Amniotic stem cell (primary cell): ENCODE measurements at regions not wholly inside any gene's neighbourhood (a gene's known extent, or its start where the extent isn't known, plus 50 kb on each side); places are given as distances from the start of the nearest gene placed in this dataset.
"Not testable (repeated sequence)": the region's sequence is repeated elsewhere in the genome, so short reads cannot be mapped to it uniquely, and the experiment has no call there.

Source experiments
- DNase-seq: peaks from one replicate; lab custom pipeline; 2025; lab: John Stamatoyannopoulos, UW

DNA sequence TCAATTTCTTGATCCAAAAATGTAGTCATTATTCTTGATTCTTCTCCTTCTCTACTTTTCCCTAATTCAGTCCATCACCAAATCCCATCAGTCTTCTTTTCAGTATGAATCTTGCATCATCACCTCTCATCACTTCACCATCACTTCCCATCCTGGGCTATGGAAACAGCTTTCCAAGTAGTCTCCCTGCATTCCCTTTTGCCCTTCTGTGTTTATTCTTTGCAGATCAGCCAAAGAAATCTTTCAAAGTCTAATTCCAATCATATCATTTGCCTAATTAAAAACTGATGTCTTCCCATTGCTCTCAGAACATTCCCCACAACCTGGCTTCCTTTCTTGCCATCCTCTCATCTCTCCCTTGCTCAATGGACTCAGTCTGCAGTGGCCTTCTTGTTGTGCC is 201.7 kb upstream of the ADAMTS3 start:
- DNase-seq, result no peak

DNA sequence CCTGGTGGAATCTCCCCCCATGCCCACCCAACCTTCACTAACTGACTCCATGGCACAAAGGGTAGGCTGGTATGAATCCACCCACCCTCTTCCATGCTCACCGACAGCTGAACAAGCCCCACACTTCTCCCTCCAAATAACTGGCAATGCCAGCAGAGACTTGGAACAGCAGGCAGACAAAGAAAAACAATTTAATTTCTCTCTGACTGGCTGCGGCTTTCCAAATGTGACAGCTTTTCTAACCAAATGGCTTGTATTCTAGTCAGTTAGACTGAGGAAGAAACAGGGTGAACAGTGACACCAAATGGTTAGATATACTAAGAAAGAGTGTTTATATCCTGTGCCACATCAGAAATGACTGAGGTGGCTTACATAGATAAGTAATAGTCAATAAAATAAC is 199.3 kb upstream of the ADAMTS3 start:
- no peak for DNase-seq

DNA sequence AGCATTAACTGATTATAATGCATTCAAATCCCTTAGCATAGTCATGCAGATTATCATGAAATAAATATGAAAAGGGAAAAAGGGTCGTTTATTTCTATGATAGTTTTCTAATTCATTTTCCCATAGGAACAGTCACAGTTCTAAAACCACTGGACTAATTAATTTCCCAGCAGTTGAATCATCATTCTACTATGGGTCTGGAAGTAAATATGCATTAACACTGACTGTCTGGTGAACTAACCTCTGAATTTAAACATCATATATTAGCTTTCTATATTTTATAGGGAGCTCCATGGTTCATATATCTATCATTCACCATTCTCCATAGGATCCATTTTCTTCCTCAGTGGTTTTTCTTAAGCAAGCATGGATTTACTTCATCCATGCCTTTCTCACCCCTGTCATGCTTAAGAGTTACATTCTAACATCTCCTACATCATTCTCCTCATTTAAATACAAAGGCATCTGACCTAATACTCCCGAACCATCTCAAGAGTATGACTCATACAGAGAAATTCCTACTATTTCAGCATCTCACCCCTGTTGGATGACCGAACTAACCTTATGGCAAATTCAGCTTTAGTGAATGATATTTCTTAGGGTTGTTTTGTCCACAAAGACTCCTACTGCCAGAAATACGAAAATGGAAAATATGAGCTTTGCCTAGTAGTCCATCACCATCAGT is 198.7 kb upstream of the ADAMTS3 start:
- DNase-seq, result peak; percentile 9

DNA sequence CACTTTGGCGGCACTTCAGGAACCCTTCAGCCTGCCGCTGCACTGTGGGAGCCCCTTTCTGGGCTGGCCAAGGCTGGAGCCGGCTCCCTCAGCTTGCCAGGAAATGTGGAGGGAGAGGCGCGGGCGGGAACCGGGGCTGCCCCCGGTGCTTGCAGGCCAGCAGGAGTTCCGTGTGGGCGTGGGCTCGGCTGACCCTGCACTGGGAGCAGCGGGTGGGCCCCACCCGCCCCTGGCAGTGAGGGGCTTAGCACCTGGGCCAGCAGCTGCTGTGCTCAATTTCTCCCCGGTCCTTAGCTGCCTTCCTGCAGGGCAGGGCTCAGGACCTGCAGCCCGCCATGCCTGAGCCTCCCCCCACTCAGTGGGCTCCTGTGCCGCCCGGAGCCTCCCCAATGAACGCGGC is 196.8 kb upstream of the ADAMTS3 start:
- DNase-seq, result not testable (repeated sequence)

DNA sequence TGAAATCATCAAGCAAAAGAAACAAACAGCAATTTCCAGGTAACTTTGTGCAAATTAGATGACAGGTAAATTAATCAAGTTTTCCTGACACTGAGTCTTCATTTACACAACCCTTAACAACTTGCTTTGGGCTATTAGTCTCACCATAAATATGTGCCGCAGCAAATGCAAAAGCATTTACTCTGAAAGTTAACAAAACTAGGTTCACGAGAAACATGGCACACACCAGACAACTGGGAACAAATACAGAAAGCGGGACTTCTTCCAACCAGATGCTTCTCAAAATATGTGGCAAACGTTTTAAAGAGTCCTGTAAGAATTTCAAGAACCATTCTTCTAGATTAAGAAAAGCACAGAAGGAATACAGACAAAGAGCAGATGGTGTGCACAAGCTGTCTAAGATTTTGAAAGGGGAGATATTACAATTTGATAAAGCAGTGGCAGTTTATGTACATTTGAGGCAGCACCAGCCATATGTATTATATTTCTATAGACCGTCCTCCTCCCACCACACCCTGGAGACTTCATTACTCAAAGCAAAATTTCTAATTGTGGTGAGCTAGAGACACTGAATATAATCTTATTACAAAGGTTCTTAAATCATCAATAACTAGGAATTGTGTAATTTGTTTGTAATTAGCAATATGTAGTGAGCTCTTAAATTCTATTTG is 192.5 kb upstream of the ADAMTS3 start:
- no peak for DNase-seq

DNA sequence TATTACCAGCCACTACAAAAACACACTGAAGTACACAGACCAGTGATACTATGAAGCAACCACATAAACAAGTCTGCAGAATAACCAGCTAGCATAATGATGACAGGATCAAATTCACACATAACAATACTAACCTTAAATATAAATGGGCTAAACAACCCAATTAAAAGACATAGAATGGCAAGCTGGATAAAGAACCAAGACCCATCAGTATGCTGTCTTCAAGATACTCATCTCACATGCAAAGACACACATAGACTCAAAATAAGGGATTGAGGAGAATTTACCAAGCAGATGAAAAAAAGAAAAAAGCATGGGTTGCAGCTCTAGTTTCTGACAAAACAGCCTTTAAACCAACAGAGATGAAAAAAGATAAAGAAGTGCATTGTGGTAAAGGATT is 184.4 kb upstream of the ADAMTS3 start:
- not testable (repeated sequence) for DNase-seq

DNA sequence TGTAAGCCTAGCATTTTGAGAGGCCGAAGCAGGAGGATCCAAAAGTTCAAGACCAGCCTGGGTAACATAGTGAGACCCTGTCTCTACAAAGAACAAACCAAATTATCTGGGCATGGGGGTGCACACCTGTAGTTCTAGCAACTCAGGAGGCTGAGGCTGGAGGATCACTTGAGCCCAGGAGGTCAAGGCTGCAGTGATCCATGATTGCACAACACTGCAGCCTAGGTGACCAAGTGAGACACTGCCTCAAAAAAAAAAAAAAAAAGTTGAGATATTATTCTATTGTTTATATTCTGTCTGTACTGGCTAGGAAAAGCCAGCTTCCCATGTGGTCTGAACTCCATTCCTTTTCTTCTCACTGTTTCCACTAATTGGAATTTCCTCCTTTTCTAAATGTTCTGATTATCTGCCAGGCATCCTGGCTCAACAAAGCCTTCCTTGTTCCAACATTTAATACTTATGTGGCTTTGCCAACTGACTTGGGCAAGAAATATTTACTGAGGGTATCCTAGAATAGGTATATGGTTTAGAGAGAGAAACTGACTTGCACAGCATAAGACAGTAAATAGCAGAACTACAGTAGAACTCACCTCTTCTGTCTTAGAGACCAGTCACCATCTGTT is 175.2 kb upstream of the ADAMTS3 start:
- no peak for DNase-seq

DNA sequence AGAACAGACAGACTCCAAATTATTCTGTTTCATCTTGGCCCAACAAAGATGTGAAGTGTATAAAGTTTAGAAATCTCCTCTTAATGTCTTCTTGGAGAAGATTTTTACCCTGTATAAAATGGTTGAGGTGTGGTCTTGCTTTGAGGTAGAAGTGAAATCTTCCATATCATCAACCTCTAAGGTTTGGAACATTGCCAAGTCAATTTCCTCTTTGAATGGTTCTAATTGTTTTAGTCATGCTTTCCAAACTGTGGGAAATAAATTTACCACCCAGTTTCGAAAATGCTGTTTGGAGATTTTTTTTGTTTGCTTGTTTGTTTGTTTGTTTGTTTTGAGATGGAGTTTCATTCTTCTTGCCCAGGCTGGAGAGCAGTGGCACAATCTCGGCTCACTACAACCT is 174.1 kb upstream of the ADAMTS3 start:
- no peak for DNase-seq

DNA sequence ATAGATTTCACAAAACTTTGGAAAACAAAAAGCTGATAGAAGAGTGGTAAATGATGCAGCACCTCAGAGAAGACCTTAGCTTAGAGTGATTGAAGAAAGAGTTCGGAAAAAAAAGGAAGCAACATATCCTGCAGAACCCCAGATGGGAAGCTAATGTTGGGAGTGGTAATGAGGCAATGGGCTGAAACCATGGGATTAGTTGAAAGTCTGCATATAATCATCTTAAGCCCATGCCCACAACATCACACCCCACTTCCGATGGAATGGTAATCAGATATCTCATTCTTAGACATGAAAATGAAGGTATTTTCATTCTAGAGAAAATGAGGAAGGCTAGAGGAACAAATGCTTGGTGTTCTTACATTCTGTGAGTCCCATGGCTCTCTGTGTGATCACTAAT is 146.3 kb upstream of the ADAMTS3 start:
- DNase-seq, result no peak

DNA sequence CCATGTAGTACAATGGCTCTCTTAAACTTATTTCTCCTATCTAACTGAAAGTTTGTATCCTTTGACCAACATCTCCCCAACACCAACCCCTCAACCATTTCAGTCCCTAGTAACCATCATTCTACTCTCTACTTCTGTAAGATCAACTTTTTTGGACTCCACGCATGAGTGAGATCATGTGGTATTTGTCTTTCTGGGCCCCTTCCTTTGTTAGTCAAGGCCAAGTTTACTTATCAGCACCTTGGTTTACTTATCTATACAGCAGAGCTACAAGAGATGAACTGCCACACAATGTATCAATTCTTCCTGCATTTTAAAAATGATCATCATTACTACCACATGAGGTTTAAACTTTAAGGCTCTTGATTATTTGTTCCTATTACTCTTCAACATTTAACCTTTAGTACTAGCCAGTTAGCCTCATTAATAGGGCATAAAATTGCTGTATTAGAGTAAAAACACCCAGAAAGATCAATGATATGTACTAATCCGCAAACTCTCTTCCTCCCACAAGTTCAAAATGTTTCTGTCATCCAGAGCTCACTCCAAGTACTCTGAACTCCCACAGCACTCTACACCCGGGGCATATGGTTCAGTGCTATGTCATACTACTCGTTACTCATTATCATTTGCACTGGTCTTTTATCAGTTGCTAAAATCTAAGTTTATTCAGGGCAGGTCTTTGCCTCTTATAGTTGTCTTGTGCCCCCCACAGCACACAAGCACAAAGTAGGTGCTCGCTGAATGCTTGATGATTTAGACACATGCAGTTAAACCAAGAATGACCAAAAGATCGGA is 145.7 kb upstream of the ADAMTS3 start:
- DNase-seq, result no peak

DNA sequence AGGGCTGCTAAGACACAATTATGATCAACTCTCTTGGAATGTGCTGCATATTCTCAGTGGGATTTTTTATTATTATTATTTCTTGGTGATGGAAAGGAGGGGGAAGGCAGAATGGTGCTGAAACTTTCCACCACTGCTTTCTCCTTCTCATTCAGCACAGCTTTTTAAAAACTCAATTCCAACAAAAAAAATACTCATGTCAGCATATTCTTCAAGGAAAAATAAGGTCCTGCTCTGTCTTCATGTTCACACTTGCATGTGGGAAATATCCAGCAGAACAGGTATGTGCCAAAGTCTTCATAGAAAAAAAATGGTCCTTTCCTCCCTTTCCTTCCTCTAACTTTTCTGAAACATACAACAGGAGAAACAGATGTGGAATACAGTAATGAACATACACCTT is 144.0 kb upstream of the ADAMTS3 start:
- no peak for DNase-seq

DNA sequence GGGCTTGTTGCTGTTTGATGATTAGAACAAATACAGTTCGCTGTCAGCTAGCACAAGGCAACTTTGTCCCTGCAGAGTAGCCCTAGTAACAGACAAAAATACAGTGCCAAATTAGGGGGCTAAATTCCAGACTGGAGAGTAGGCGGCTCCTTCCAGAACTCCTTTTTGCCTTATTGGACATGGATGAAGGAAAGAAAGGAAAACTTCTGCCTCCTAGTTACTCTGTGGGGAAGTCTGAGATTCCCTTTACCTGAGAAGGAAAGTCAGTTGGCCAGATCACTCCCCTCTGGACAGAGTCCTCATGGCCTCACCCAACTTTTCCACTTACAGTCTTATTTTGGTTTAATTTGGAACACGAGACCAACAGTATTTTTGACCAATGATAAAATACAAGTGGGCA is 140.5 kb upstream of the ADAMTS3 start:
- DNase-seq, result no peak

DNA sequence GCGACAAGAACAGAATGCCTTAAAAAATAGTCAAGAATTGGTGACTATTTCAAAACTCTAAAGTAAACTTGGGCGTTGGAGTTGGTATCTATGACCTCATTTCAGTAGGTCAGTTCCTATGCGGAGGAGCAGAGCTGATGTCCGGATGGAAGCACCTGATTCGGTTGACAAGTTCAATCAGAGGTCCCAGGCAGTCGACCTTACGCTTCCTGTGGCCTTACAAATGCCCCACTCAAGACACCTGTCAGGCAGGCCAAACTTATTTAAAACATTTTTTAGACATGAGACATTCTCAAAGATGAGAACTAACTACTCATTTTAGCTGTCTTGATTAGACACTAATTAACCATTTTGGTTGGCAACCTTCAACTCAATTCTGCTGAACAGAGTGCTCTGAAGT is 137.7 kb upstream of the ADAMTS3 start:
- no peak for DNase-seq

DNA sequence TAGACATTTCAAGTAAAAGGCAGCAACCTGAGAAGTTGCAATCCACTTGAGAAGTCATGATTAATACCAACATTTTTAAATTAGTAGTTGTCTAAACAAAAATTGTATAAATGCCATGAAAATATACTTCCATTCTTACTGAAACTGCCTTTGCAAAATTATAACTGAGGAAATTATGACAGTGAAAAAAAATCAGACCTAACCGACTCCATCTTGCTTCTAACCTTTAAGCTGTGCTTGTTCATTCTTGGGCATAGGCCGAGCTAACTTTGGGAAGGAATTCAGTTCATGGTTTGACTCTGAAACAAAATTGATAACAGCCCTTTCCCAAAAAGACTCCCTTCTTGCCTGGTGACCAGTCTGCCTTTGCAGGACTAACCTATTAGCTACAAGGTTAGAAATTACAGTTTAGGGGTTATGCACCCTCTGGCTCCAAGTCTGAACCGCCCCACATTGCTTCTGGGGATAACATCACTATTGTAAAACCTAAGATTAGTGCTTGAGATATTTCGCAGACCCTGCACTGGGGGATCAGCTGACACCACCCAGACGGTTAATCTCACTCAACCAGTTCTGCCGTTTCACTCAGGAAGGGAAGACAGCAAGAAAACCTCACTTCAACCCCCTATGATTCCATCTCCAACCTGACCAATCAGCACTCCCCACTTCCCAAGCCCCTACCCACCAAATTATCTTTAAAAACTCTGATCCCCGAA is 136.1 kb upstream of the ADAMTS3 start:
- not testable (repeated sequence) for DNase-seq

DNA sequence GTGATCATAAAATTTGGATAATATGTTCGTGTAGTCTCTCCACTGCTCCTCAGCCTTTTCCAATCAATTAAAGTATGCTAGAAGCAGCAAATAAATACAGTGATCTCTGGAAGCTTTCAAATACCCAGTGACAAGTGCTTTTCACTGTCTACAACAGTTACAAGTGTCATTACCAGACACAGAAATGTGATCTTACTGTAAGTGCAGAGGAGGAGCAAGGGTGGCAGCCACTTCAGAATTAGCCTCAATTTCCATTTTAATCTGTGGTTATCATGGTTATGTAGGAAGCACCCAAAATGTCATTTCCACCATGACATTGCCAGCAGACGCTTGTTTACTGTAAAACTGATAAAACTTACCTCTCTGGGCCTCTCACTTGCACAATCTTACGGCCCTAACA is 133.9 kb upstream of the ADAMTS3 start:
- no peak for DNase-seq

DNA sequence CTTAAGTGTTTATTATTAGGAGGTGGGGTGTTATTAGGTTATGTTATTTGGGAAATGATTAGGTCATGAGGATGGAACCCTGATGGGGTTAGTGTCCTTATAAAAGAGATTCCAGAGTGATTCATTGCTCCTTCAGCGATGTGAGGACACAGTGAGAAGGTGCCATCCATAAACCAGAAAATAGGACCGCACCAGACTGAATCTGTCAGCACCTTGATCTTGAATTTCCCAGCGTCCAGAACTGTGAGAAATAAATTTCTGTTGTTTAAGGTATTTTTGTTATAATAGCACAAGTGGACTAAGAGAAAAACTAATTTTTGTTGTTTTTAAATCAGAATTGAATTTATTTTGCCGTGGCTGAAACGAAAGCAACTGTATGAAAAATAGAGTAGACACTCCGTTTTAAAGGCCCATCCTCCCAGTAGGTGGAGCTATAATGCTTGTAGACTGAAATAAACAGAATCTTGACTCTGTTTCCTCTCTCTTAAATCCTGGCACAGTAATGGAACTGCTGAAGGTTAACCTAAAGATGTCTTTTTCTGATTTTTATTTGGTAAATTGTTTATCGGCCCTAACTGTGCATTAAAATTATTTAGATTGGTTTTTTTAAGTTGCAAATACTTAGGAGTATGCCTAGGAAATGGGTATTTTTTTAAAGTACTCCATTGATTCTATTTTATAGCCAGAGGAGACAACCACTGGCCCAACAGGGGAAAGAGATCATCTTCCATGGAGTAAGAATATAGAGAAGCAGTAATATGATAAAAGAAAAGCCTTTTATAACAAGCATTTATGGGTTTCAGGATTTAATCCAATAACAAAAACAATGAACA is 133.2 kb upstream of the ADAMTS3 start:
- DNase-seq, result peak; percentile 64

DNA sequence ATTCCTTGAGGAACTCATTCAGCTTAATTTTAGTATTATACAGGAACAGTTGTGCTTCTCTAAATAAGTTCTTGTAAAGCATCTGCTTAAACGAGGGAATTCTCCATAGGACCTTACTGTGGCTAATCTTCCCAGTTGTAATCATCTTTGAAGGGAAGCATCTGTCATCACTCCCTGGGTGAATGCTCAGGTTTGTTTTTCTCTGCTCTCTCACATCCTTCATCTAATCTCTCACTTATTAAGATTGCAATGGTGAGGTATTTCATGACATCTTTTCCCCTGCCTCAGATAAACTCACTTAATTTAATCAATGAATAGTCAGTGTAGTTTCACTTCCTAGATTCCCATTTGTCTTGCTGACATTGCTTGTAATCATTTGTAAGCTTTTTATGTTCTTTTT is 121.8 kb upstream of the ADAMTS3 start:
- no peak for DNase-seq

DNA sequence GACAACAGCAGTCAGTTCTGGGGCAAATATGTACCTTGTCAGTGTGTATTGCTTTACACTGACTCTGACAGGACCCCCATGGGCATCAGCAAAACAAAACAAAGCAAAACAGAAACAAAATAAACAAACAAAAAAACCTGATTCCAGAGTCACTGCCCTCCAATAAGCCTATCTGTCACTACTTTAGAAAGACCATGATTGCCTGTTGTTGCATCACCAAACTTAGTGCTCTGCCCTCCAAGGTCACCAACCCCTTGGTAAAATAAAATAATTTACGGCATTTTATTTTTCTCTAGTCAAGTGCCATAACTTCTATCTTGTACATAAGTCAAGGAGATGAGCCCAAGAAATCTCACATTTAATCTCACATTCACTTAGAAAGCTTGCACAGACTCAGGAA is 120.9 kb upstream of the ADAMTS3 start:
- DNase-seq, result no peak

DNA sequence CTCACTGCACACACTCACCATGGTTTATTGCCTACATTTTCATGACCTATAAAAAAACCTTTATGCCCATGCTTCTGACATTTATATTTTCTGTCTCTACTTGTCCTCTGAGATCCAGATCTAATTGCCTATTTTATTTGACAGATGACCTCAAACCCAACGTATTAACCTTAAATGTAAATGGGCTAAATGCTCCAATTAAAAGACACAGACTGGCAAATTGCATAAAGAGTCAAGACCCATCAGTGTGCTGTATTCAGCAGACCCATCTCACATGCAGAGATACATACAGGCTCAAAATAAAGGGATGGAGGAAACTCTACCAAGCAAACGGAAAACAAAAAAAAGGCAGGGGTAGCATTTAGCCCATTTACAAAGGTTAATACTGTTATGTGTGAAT is 117.4 kb upstream of the ADAMTS3 start:
- not testable (repeated sequence) for DNase-seq

DNA sequence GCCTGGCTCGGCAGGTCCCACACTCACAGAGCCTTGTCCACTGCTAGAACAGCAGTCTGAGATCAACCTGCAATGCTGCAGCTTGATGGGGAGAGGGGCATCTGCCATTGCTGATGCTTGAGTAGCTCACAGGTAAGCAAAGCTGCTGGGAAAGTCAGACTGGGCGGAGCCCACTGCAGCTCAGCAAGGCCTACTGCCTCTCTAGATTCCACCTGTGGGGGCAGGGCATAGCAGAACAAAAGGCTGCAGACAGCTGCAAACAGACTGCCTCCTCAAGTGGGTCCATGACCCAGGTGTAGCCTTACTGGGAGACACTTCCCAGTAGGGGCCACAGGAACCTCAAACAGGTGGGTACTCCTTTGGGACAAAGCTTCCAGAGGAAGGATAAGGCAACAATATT is 110.6 kb upstream of the ADAMTS3 start:
- no peak for DNase-seq

DNA sequence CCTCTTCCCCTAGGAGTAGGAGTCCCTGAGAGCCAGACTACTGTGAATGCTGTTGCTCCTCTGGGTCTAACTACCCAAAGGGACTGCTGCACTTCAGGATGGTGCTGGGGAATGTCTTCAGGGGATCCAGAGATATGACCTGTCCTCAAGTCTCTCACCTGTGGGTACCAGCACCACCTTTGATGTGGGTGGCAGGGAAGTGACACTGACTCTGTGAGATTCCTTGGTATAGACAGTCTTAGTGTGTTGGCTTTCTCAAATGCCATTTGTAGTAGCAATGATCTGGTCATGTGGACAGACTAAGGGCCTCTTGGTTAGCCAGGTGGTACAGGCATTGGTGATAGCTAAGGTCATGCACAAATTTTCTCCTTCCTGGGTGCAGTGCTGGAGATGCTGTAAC is 108.9 kb upstream of the ADAMTS3 start:
- no peak for DNase-seq
